Muscle layer of duodenum (tissue), 2 donors: ENCODE measurements at regions not wholly inside any gene's neighbourhood (a gene's known extent, or its start where the extent isn't known, plus 50 kb on each side); places are given as distances from the start of the nearest gene placed in this dataset.

Experiments used
- H3K27ac ChIP-seq: one replicate; pipeline ENCODE4 v1.7.0; 2013; ENCODE audit warnings: mild to moderate bottlenecking, low read length
- H3K27me3 ChIP-seq: one replicate; pipeline ENCODE4 v1.7.0; 2013; ENCODE audit warnings: low read depth, mild to moderate bottlenecking, control low read depth, low read length
- H3K36me3 ChIP-seq, 2 donors: one replicate each; pipeline ENCODE4 v1.7.0; 2013; ENCODE audit warnings: low read length in 2 of 2, control low read depth in 1 of 2, mild to moderate bottlenecking in 1 of 2; ENCODE audit not compliant: insufficient read depth in 2 of 2, control insufficient read depth in 1 of 2
- H3K4me1 ChIP-seq, 2 donors: one replicate each; pipeline ENCODE4 v1.7.0; 2013; ENCODE audit warnings: low read length in 2 of 2, mild to moderate bottlenecking in 2 of 2, control low read depth in 1 of 2, moderate library complexity in 1 of 2; ENCODE audit not compliant: insufficient read depth in 2 of 2, control insufficient read depth in 1 of 2
- H3K4me3 ChIP-seq, 2 donors: one replicate each; pipeline ENCODE4 v1.7.0; 2013; ENCODE audit warnings: low read length in 2 of 2, low read depth in 1 of 2, mild to moderate bottlenecking in 1 of 2
- H3K9me3 ChIP-seq, 2 donors: one replicate each; pipeline ENCODE4 v1.7.0; 2013; ENCODE audit warnings: low read length in 2 of 2, control low read depth in 1 of 2, mild to moderate bottlenecking in 1 of 2; ENCODE audit not compliant: control insufficient read depth in 1 of 2
- donor health status: healthy.

GRCh38 chr1:95496307-95496706 lies 262.3 kb downstream of the RWDD3 start:
- no peak overlapping the region for H3K27ac ChIP-seq
- H3K27me3 ChIP-seq = no peaks in the 10 kb centered on the region
- no peaks in the 10 kb centered on the region for H3K36me3 ChIP-seq
- H3K4me3 ChIP-seq = no peak overlapping the region
- H3K9me3 ChIP-seq = no peaks in the 10 kb centered on the region
- no peaks in the 10 kb centered on the region for H3K4me1 ChIP-seq

GRCh38 chr1:95496773-95497172 lies 262.8 kb downstream of the RWDD3 start:
- Histone ChIP-seq H3K27ac (no peak overlapping the region), H3K4me1 (no peaks in the 10 kb centered on the region), H3K36me3 (no peaks in the 10 kb centered on the region)

GRCh38 chr1:95497566-95497965 lies 263.6 kb downstream of the RWDD3 start:
- no peaks in the 10 kb centered on the region for H3K4me1 ChIP-seq
- H3K4me3 ChIP-seq = no peak overlapping the region
- no peaks in the 10 kb centered on the region for H3K36me3 ChIP-seq
- no peaks in the 10 kb centered on the region for H3K27me3 ChIP-seq
- no peaks in the 10 kb centered on the region for H3K9me3 ChIP-seq
- no peak overlapping the region for H3K27ac ChIP-seq

More at GRCh38 chr1:95496773-95497172, 262.8 kb downstream of the RWDD3 start:
- H3K4me3 ChIP-seq = no peak overlapping the region
- H3K27me3 ChIP-seq = no peaks in the 10 kb centered on the region
- no peaks in the 10 kb centered on the region for H3K9me3 ChIP-seq

- Histone ChIP-seq H3K4me3 (no peak overlapping the region), H3K9me3 (no peaks in the 10 kb centered on the region), H3K36me3 (no peaks in the 10 kb centered on the region), H3K27ac (no peak overlapping the region), H3K27me3 (no peaks in the 10 kb centered on the region), H3K4me1 (no peaks in the 10 kb centered on the region)
Observed at GRCh38 chr1:95503278-95504030, 269.4 kb downstream of the RWDD3 start.

- Histone ChIP-seq H3K4me3 (no peak overlapping the region), H3K36me3 (no peaks in the 10 kb centered on the region), H3K27ac (no peak overlapping the region), H3K4me1 (no peaks in the 10 kb centered on the region), H3K27me3 (no peaks in the 10 kb centered on the region), H3K9me3 (no peaks in the 10 kb centered on the region)
Observed at GRCh38 chr1:95504321-95504720, 270.3 kb downstream of the RWDD3 start.

GRCh38 chr1:95506736-95507414 lies 272.9 kb downstream of the RWDD3 start:
- Histone ChIP-seq H3K27me3 (no peaks in the 10 kb centered on the region), H3K27ac (no peak overlapping the region), H3K4me3 (no peak overlapping the region), H3K9me3 (no peaks in the 10 kb centered on the region), H3K36me3 (no peaks in the 10 kb centered on the region), H3K4me1 (no peaks in the 10 kb centered on the region)

- H3K9me3 ChIP-seq = no peaks in the 10 kb centered on the region
- no peaks in the 10 kb centered on the region for H3K27me3 ChIP-seq
- H3K4me1 ChIP-seq = no peaks in the 10 kb centered on the region
- H3K27ac ChIP-seq = no peak overlapping the region
- H3K36me3 ChIP-seq = no peaks in the 10 kb centered on the region
- no peak overlapping the region for H3K4me3 ChIP-seq
Observed at GRCh38 chr1:95509989-95510388, 276.0 kb downstream of the RWDD3 start.

- H3K9me3 ChIP-seq = no peaks in the 10 kb centered on the region
- H3K27me3 ChIP-seq = no peaks in the 10 kb centered on the region
- H3K27ac ChIP-seq = no peak overlapping the region
- H3K4me3 ChIP-seq = no peak overlapping the region
- no peaks in the 10 kb centered on the region for H3K36me3 ChIP-seq
- H3K4me1 ChIP-seq = no peaks in the 10 kb centered on the region
Observed at GRCh38 chr1:95512925-95513324, 278.9 kb downstream of the RWDD3 start.

GRCh38 chr1:95517506-95517905 lies 283.5 kb downstream of the RWDD3 start:
- H3K27me3 ChIP-seq = no peaks in the 10 kb centered on the region
- H3K4me3 ChIP-seq = no peak overlapping the region
- H3K36me3 ChIP-seq = no peaks in the 10 kb centered on the region
- H3K9me3 ChIP-seq = peaks cover 0 to 5% of the 10 kb centered on the region in 2 donors
- H3K4me1 ChIP-seq = no peaks in the 10 kb centered on the region
- H3K27ac ChIP-seq = no peak overlapping the region

- no peaks in the 10 kb centered on the region for H3K4me1 ChIP-seq
- no peak overlapping the region for H3K4me3 ChIP-seq
- no peaks in the 10 kb centered on the region for H3K36me3 ChIP-seq
- no peak overlapping the region for H3K27ac ChIP-seq
- H3K27me3 ChIP-seq = no peaks in the 10 kb centered on the region
- H3K9me3 ChIP-seq = peaks cover 0 to 5% of the 10 kb centered on the region in 2 donors
Observed at GRCh38 chr1:95518310-95518709, 284.3 kb downstream of the RWDD3 start.

- Histone ChIP-seq H3K4me3 (no peak overlapping the region), H3K27me3 (no peaks in the 10 kb centered on the region), H3K36me3 (no peaks in the 10 kb centered on the region), H3K27ac (no peak overlapping the region), H3K9me3 (peaks cover 0 to 14% of the 10 kb centered on the region in 2 donors), H3K4me1 (no peaks in the 10 kb centered on the region)
Observed at GRCh38 chr1:95520390-95520789, 286.4 kb downstream of the RWDD3 start.
